B cell (primary cell): ENCODE measurements at regions not wholly inside any gene's neighbourhood (a gene's known extent, or its start where the extent isn't known, plus 50 kb on each side); places are given as distances from the start of the nearest gene placed in this dataset.

ENCODE experiments used
- ATAC-seq: fragments of 200-7000 bp; cut with Tn5 transposase; one replicate; pipeline ENCODE4 v1.10.0; 2021; ENCODE audit warnings: low read depth, mild to moderate bottlenecking, moderate number of reproducible peaks, moderate library complexity
- CTCF ChIA-PET: fragments of 350-600 bp; sonication (Branson Sonifier 250); formaldehyde crosslinking; loops from one replicate; lab custom pipeline; 2021; ENCODE audit warnings: antibody characterized with exemption, inconsistent platforms; lab: Charles Lee
- POLR2A ChIA-PET: fragments of 350-600 bp; sonication (Branson Sonifier 250); formaldehyde crosslinking; loops from one replicate; lab custom pipeline; 2021; ENCODE audit warnings: antibody characterized with exemption; lab: Charles Lee
- DNase-seq: peaks from one replicate; pipeline ENCODE4 v3.0.0; 2013
- H2AFZ ChIP-seq: 2 replicates; pipeline ENCODE4 v1.6.1; 2012; ENCODE audit warnings: mild to moderate bottlenecking, low read depth, low read length; ENCODE audit not compliant: insufficient read depth, poor library complexity, severe bottlenecking
- H3K27ac ChIP-seq, 2 donors: 1 replicate in 1 of 2; 2 replicates in 1 of 2; pipeline ENCODE4 v1.5.1; 2012 to 2013; ENCODE audit warnings: low read length in 2 of 2, mild to moderate bottlenecking in 2 of 2, moderate library complexity in 1 of 2
- H3K27me3 ChIP-seq, 4 experiments: fragments of 200-600 bp in 1 of 4; sonication (generic) in 1 of 4; replicated peaks in 1 of 4; 1 replicate in 2 of 4; 2 replicates in 2 of 4; pipeline versions ENCODE4 v1.6.1 to v1.7.0; 2013 to 2016; ENCODE audit warnings: low read length in 3 of 4, mild to moderate bottlenecking in 2 of 4, mixed read lengths in 1 of 4, moderate library complexity in 1 of 4; ENCODE audit not compliant: insufficient read depth in 4 of 4, control insufficient read depth in 3 of 4; ENCODE audit errors: control extremely low read depth in 1 of 4
- H3K36me3 ChIP-seq, 2 experiments: replicated peaks in 1 of 2; 1 replicate in 1 of 2; 2 replicates in 1 of 2; pipeline versions ENCODE4 v1.6.1 to v1.7.1; 2013; ENCODE audit warnings: low read length in 1 of 2; ENCODE audit not compliant: insufficient read depth in 2 of 2, control insufficient read depth in 1 of 2; ENCODE audit errors: control extremely low read depth in 1 of 2, extremely low read depth in 1 of 2
- H3K4me1 ChIP-seq, 2 donors: fragments of 200-600 bp in 1 of 2; sonication (generic) in 1 of 2; 1 replicate in 1 of 2; 2 replicates in 1 of 2; pipeline versions ENCODE4 v1.5.1 to v1.6.1; 2013 to 2017; ENCODE audit warnings: low read length in 2 of 2; ENCODE audit not compliant: control insufficient read depth in 2 of 2, insufficient read depth in 2 of 2
- H3K4me2 ChIP-seq: replicated peaks from 2 replicates; pipeline ENCODE3; 2012; ENCODE audit warnings: mild to moderate bottlenecking, low read depth, low read length; ENCODE audit not compliant: poor library complexity, severe bottlenecking
- H3K4me3 ChIP-seq, 5 experiments: fragments of 200-600 bp in 1 of 5; sonication (generic) in 1 of 5; 1 replicate in 3 of 5; 2 replicates in 2 of 5; pipeline versions ENCODE4 v1.5.1 to v1.7.0; 2011 to 2016; ENCODE audit warnings: low read length in 4 of 5, mild to moderate bottlenecking in 4 of 5, low read depth in 2 of 5, control low read depth in 1 of 5, moderate library complexity in 1 of 5; ENCODE audit not compliant: insufficient read depth in 1 of 5; ENCODE audit errors: control extremely low read depth in 1 of 5, extremely low read depth in 1 of 5
- H3K79me2 ChIP-seq: fragments of 200-600 bp; sonication (generic); one replicate; pipeline ENCODE4 v1.6.0; 2016; ENCODE audit warnings: low read length; ENCODE audit not compliant: control insufficient read depth, insufficient read depth
- H3K9ac ChIP-seq: fragments of 200-600 bp; sonication (generic); 2 replicates; pipeline ENCODE4 v1.6.1; 2017; ENCODE audit warnings: mild to moderate bottlenecking, low read length, moderate library complexity
- H3K9me3 ChIP-seq, 3 donors: one replicate each; pipeline versions ENCODE4 v1.6.1 to v1.7.1; 2013; ENCODE audit warnings: low read length in 2 of 3; ENCODE audit not compliant: control insufficient read depth in 2 of 3, insufficient read depth in 1 of 3; ENCODE audit errors: control extremely low read depth in 1 of 3
- H4K20me1 ChIP-seq: 2 replicates; pipeline ENCODE4 v1.6.0; 2012; ENCODE audit warnings: mild to moderate bottlenecking, low read length; ENCODE audit not compliant: insufficient read depth, control insufficient read depth, poor library complexity, severe bottlenecking
- H3K27ac Mint-ChIP-seq: one replicate; pipeline ENCODE4 v1.8.0; 2021; ENCODE audit warnings: mixed read lengths
- H3K27me3 Mint-ChIP-seq: one replicate; pipeline ENCODE4 v1.8.0; 2021; ENCODE audit warnings: mixed read lengths
- H3K4me1 Mint-ChIP-seq: one replicate; pipeline ENCODE4 v1.8.0; 2021; ENCODE audit warnings: mixed read lengths
- H3K4me3 Mint-ChIP-seq: one replicate; pipeline ENCODE4 v1.8.0; 2021; ENCODE audit warnings: mixed read lengths
- H3K9me3 Mint-ChIP-seq: one replicate; pipeline ENCODE4 v1.8.0; 2022; ENCODE audit warnings: mixed read lengths; ENCODE audit not compliant: insufficient read depth
- CTCF ChIP-seq: fragments of 200-600 bp; IDR thresholded peaks from one replicate; pipeline ENCODE4 v1.8.0; 2022; ENCODE audit warnings: antibody characterized with exemption, mild to moderate bottlenecking
- EZH2 ChIP-seq: IDR thresholded peaks from 2 replicates; pipeline ENCODE4 v1.6.1; 2012; ENCODE audit warnings: borderline replicate concordance, low read depth, mild to moderate bottlenecking, moderate library complexity, low read length; ENCODE audit not compliant: insufficient read depth, poor library complexity, severe bottlenecking
- WGBS: methylation state at CpG from one replicate; pipeline ENCODE4 v1.1.5; 2013; ENCODE audit warnings: missing lambda C conversion rate; ENCODE audit not compliant: insufficient coverage; 5-methylcytosine and 5-hydroxymethylcytosine counted together
- intact Hi-C: fragments of 100-400 bp; cut with micrococcal nuclease; formaldehyde crosslinking; loops from one replicate; pipeline ENCODE4 v1.10.0; 2022

- H3K4me2 ChIP-seq, result peak overlapping the region; percentile 42
- no peak overlapping the region for H3K9ac ChIP-seq
- DNase-seq, result no peak
- no peaks in the 10 kb centered on the region for H3K36me3 ChIP-seq
- no peak overlapping the region for H3K4me3 ChIP-seq
- Mint-ChIP-seq H3K4me1 (peaks cover 73% of the 10 kb centered on the region), H3K9me3 (peaks cover 3% of the 10 kb centered on the region), H3K27ac (peak overlapping the region; percentile 60), H3K27me3 (no peaks in the 10 kb centered on the region), H3K4me3 (peak overlapping the region; percentile 24)
- H4K20me1 ChIP-seq, result no peaks in the 10 kb centered on the region
- no peaks in the 10 kb centered on the region for H3K27me3 ChIP-seq
- no peaks in the 10 kb centered on the region for H3K79me2 ChIP-seq
- peaks cover 70 to 71% of the 10 kb centered on the region in 2 donors for H3K4me1 ChIP-seq
- H3K9me3 ChIP-seq, result peaks cover 0 to 4% (median 0%) of the 10 kb centered on the region in 3 donors
- TF ChIP-seq EZH2 (no peak), CTCF (no peak)
- ChIA-PET POLR2A (no interaction called here), CTCF (no interaction called here)
- H3K27ac ChIP-seq, result peak overlapping the region in 1 of 2 donors; percentile 80
- intact Hi-C loops, result loop anchor here (10.0 kb wide), 1 partner anchor 61 kb away; no protein-coding TSS in a partner anchor
- peak overlapping the region; percentile 1 for H2AFZ ChIP-seq
- no peak for ATAC-seq
These were observed 197.8 kb downstream of the CD83 start for GRCh38 chr6:14315353-14315752.

DNA sequence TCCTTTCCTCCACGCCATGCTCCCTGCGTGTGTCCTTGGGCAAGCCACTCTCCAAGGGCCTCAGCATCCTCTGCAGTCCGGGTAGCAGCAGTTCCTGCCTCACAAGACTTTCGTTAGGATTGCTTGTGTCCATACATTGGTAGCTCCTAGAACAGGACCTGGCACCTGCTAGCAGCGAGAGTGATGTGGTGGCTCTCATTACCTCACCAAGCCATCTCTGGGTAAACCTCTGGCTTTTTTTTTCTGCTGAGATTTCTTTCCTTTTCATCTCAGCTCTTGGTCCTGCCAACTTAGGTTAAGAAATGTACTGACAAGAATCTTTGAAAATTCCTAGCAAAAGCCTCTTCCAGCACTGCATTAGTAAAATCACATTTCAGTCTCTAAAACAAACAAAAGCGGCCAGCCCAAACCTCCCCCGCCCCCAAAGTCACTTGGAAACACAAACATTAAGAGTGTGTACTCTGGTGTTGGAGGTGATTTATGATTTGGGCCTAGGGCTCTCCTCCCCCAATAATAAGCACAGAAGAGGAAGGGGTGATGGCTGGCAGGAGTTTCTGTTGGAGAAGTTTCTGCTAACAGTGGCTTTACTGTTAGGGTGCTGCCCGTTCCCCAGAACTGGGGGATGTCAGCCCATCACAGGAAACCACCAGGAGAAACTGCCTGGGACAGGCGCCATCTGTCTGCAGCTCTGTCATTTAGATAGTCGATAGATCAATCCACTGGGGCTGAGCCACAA lies 199.2 kb downstream of the CD83 start:
- Mint-ChIP-seq H3K27ac (peak overlapping the region; percentile 47), H3K27me3 (no peaks in the 10 kb centered on the region), H3K4me3 (peak overlapping the region; percentile 32), H3K9me3 (peaks cover 3% of the 10 kb centered on the region), H3K4me1 (peaks cover 60% of the 10 kb centered on the region)
- H3K9ac ChIP-seq, result no peak overlapping the region
- no peak for TF ChIP-seq CTCF
- no peak for TF ChIP-seq EZH2
- no peaks in the 10 kb centered on the region for H3K79me2 ChIP-seq
- peaks cover 0 to 4% (median 0%) of the 10 kb centered on the region in 3 donors for H3K9me3 ChIP-seq
- H3K4me3 ChIP-seq, result no peak overlapping the region
- no peak overlapping the region for H3K27ac ChIP-seq
- intact Hi-C loops, result loop anchor here (10.0 kb wide), 1 partner anchor 62 kb away; no protein-coding TSS in a partner anchor
- peak overlapping the region; percentile 61 for H2AFZ ChIP-seq
- H3K27me3 ChIP-seq, result no peaks in the 10 kb centered on the region
- no peak for ATAC-seq
- CTCF ChIA-PET, result interaction anchor here (0.6 to 1.1 kb wide), 2 partner anchors 10 to 364 kb away, joined by 3 to 5 read pairs; no protein-coding TSS in a partner anchor
- H3K4me2 ChIP-seq, result peak overlapping the region; percentile 32
- DNase-seq, result peak; percentile 32
- peaks cover 60 to 63% of the 10 kb centered on the region in 2 donors for H3K4me1 ChIP-seq
- H4K20me1 ChIP-seq, result no peaks in the 10 kb centered on the region
- no peaks in the 10 kb centered on the region for H3K36me3 ChIP-seq
- WGBS, result 49% methylated on average over 8 of the region's 10 CpGs
- POLR2A ChIA-PET, result no interaction called here
